Forelimb muscle (tissue), 1 donor: ENCODE measurements at regions not wholly inside any gene's neighbourhood (a gene's known extent, or its start where the extent isn't known, plus 50 kb on each side); places are given as distances from the start of the nearest gene placed in this dataset.
A peak's percentile ranks its signal among the peaks of the same experiment; 100 is the strongest.

ENCODE experiments used
- DNase-seq: peaks from one replicate; pipeline ENCODE4 v3.0.0-alpha.2; 2013; ENCODE audit warnings: low read depth

- DNase-seq, result no peak
Measured at GRCh38 chr4:32798471-32799159, 2078.4 kb downstream of the PCDH7 start.

DNA sequence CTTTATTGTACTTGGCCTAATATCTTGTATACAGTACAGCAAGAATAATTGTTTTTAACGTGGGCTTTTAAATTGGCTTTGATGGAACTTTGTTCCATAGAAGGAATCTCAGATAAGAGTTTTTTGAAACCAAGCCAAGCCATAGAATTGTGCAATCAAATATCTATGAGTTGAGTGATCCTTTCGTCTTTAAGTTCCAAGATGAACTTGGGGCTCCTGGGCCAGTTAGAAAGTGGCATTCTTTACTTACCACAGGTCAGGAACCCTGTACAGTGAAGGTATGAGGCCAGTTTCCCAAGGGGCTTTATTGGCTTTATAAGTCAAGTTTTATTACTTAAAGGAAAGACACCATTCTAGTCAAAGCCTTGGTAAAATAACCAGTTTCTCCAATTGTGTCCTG is 2104.2 kb downstream of the PCDH7 start:
- DNase-seq, result no peak

- DNase-seq, result no peak
Measured at GRCh38 chr4:32826169-32826568, 2106.0 kb downstream of the PCDH7 start.

- no peak for DNase-seq
Measured at GRCh38 chr4:32830160-32830559, 2110.0 kb downstream of the PCDH7 start.

DNA sequence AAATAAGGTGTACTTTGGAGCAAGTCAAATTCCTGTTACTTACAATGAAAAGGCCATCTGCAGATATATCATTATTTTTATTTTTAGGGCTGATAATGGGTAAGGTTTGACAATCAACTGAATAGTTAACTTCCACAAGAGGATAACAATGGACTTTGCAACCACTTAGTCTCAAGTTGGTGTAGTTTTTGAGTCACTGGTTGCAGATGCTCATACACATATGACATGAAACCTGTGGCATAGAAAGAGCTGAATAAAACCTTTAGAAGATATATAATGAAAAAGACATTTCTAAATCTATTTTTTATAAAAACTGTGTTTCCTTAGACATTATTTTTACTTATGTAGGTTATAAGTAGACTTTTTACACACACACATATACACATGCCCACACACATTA is 2110.9 kb downstream of the PCDH7 start:
- no peak for DNase-seq

GRCh38 chr4:32840461-32841189 is 2120.5 kb downstream of the PCDH7 start:
- no peak for DNase-seq

DNA sequence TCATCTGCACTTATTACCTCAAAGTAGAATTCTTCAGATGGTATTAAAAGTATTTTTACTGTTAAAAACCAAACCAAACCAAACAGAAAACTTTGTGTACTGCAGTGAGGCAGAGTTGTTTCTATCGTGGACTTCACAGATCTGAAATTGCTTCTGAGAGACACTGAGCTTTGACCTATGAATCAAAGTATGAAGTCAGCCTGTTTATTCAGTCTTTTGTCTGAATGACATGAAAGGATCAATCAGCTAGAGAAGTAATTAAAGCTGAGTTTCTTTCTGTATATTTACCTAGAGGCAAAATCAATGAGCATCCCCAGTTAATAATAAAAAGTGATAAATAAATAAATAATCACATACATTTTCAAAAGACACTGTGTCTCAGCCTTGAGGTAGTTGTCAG is 2121.0 kb downstream of the PCDH7 start:
- no peak for DNase-seq

DNA sequence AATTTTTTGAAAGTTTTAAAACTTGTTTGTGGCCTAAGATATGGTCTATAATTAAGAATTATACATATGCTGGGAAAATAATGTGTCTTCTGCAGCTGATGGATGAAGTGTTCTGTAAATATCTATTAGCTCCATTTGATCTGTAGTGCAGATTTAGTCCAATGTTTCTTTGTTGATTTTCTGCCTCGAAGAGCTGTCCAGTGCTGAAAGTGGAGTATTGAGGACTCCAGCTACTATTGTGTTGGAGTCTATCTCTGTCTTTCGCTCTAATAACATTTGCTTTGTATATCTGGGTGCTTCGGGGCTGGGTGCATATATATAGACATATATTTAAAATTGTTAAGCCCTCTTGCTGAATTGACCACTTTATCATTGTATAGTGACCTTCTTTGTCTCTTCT is 2127.3 kb downstream of the PCDH7 start:
- DNase-seq, result peak; percentile 9

DNA sequence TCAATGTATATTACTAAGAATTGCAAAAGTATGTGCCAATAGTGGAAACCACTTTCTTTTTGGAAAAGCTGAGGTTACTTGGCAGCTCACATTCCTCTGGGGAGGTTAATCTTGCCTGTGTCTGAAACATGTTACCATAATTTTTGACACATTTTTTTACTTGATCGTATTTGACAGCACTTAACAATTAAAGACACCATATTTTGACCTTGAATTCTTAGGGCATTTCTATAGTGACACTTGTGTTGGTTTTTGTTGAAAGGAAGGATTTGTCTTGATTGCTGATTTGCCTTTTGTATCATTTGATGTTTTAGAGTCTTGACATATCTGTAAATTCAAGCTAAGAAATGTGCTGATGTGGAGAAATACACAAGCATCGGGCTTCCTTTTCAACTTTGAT is 2135.5 kb downstream of the PCDH7 start:
- DNase-seq, result no peak

GRCh38 chr4:32858361-32858760 is 2138.2 kb downstream of the PCDH7 start:
- DNase-seq, result no peak

DNA sequence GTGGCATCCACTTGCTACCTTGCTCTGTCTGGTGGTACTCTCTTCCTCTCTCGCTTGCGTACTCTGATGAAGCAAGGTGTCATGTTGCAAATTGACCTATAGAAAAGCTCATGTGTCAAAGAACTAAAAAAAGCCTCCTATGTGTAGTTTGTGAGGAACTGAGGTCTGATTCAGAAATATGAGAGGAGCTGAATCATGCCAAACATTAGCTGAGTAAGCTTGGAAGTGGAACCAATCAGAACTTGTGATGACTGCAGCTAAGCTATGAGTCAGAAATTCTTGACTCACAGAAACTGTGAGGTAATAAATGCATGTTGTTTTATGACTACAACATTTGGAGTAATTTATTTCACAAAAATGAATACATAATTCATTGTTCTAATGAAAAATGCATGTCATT is 2138.8 kb downstream of the PCDH7 start:
- DNase-seq, result no peak

DNA sequence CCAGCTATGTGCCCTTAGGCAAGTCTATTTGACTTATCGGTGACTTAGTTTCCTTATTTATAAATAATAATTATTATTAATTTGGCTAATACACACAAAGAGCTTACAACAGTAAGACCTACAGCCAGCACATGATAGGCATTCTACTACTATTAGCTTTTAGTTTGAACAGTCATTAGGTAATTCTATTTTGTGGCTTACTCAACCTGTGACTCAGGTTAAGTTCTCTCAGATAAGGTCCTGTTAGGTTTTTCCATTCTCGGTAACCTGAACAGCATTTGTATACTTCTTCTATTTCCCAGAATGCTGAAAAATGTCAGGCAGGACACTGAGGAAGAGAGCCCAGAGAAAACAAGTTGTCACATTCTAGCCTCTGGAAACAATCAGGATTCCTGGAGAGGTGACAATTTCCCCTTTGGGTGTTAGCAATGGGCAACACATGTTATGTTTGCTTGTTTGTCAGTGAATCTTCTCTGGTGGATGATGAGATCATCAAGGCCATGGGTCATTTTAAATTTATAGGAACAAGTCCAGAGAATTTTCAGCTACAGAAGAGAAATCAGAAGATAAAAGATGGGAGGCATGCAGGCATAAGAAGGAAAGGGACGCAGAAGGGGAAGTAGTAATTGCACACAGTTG is 2144.7 kb downstream of the PCDH7 start:
- DNase-seq, result no peak

DNA sequence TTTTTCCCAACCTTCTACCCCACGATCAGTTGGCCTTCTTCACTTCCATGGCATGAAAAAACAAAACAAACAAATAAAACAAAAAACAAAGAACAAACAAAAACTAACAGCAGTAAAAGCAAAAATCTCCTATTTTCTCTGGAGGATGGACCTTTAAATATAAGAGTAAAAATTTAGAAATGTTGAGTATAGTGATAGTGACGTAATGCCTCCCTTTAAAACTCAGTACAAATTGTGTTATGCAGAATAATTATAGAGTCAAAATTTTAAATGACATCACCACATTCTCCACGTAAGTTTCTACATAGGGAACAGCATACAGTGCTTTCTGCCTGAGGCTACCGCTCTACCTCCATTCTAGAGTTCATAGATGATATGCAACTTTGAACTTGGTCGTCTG is 2156.4 kb downstream of the PCDH7 start:
- no peak for DNase-seq

DNA sequence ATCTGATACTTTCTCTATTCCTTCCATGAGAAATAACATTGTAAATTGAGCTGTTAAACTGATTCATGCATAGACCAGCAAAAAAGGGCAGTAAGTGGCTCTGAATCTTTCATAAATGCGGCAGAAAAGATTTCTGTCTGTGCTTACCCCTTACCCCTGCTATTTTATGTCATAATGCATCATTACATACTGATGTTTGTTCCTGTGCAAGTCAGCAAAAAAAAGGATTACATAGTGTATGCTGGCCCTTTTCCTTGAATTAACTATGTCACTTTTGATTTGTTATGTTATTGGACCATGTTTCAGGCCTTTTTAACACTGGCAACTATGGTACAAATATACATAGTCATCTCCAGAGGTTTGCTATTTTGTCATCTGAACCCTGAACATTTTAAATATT is 2159.7 kb downstream of the PCDH7 start:
- no peak for DNase-seq

- no peak for DNase-seq
Measured at GRCh38 chr4:32884198-32884597, 2164.0 kb downstream of the PCDH7 start.

GRCh38 chr4:32890398-32890797 is 2170.2 kb downstream of the PCDH7 start:
- no peak for DNase-seq

- DNase-seq, result no peak
Measured at GRCh38 chr4:32909053-32909452, 2188.9 kb downstream of the PCDH7 start.

DNA sequence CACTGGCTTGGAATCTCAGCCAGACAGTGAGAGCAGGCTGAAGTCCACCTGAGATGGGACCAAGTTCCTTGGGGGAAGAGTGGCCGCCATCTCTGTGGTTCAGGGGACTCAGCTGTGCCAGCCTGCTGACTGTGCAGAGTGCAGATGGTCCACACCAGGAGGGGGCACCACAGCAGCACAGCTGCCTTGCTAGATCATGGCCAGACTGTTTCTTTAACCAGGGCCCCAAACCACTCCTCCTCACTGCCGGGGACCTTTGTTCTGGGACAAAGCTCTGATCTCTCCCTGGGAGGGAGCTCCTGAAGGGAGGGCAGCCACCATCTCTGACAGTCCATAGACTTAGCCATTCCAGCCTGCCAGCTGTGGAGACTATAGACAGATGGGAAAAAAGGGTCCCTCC is 2189.6 kb downstream of the PCDH7 start:
- no peak for DNase-seq

DNA sequence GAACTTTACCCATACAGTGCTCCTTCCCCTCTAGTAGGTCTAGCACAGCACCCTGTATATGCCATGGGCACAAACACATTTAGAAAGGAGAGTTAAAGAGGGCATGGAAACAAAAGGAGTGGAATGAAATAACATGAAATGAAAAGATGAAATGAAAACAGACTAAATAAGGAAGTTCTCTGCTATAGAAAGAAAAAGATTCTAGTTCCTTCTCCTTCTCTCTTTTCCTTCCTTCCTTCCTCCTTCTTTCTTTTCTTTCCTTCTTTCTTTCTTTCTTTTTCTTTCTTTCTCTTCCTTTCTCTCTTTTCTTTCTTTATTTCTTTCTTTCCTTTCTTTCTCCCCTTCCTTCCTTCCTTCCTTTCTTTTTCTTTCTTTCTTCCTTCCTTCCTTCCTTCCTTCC is 2197.4 kb downstream of the PCDH7 start:
- no peak for DNase-seq

- peak; percentile 11 for DNase-seq
Measured at GRCh38 chr4:32929796-32930699, 2209.9 kb downstream of the PCDH7 start.

GRCh38 chr4:32930700-32931099 is 2210.5 kb downstream of the PCDH7 start:
- DNase-seq, result no peak

DNA sequence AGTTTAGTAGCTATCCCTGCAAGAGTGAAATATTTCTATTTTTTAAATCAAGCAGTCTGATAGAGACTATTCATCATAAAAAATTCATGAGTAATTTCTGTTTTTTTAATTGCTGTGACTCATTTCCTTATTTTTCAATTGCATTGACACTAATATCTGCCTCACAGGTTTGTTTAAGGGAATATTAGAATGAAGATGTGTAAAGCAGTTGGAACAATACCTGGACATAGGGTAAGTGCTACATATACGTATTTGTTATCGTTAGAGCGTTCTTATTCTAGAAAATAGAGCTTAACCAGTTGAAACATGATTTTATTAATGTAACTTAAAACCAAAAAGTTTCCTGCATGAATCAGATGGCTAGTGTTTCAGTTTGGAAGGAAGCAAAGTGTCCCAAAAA is 2211.3 kb downstream of the PCDH7 start:
- no peak for DNase-seq
